ENCODE measurements at regions not wholly inside any gene's neighbourhood (a gene's known extent, or its start where the extent isn't known, plus 50 kb on each side); places are given as distances from the start of the nearest gene placed in this dataset.

DNA sequence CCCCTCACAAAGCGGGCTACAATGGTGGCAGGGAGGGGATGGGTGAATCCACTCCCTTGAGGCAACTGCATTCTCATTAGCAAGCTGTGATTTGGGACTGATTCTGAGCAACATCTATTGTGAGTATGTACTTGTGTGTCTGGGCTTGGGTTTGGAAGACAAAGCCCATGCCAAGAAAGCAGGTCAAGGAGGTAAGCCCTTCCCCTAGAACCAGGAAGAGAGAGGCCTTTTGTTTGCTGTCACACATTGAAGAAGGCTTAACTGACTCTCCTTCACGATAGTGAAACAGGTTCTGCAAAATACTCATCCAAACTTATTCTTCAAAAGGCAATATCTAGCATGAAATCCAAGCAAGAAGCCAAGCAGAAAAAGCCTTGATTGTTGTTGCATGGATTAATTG is 403.1 kb upstream of the ID4 start:
- no peak for TF ChIP-seq CEBPB (IDR thresholded peaks at IDR 0.05)
- TF ChIP-seq, protein P1, sequence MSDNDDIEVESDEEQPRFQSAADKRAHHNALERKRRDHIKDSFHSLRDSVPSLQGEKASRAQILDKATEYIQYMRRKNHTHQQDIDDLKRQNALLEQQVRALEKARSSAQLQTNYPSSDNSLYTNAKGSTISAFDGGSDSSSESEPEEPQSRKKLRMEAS (IDR thresholded peaks at IDR 0.05): no peak
- TF ChIP-seq, protein P2, sequence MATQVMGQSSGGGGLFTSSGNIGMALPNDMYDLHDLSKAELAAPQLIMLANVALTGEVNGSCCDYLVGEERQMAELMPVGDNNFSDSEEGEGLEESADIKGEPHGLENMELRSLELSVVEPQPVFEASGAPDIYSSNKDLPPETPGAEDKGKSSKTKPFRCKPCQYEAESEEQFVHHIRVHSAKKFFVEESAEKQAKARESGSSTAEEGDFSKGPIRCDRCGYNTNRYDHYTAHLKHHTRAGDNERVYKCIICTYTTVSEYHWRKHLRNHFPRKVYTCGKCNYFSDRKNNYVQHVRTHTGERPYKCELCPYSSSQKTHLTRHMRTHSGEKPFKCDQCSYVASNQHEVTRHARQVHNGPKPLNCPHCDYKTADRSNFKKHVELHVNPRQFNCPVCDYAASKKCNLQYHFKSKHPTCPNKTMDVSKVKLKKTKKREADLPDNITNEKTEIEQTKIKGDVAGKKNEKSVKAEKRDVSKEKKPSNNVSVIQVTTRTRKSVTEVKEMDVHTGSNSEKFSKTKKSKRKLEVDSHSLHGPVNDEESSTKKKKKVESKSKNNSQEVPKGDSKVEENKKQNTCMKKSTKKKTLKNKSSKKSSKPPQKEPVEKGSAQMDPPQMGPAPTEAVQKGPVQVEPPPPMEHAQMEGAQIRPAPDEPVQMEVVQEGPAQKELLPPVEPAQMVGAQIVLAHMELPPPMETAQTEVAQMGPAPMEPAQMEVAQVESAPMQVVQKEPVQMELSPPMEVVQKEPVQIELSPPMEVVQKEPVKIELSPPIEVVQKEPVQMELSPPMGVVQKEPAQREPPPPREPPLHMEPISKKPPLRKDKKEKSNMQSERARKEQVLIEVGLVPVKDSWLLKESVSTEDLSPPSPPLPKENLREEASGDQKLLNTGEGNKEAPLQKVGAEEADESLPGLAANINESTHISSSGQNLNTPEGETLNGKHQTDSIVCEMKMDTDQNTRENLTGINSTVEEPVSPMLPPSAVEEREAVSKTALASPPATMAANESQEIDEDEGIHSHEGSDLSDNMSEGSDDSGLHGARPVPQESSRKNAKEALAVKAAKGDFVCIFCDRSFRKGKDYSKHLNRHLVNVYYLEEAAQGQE (IDR thresholded peaks at IDR 0.05; ENCODE audit: low read depth): no peak
- TF ChIP-seq RAD21 (IDR thresholded peaks at IDR 0.05; ENCODE audit: low read depth): no peak
- no peak for TF ChIP-seq FOXM1 (IDR thresholded peaks at IDR 0.05; ENCODE audit: borderline replicate concordance, low read depth)
- no peak for TF ChIP-seq EP300 (IDR thresholded peaks at IDR 0.05; ENCODE audit: borderline replicate concordance)
- no peak for TF ChIP-seq TEAD4 (IDR thresholded peaks at IDR 0.05)
- no peak for TF ChIP-seq TAF1 (IDR thresholded peaks at IDR 0.05; ENCODE audit: low read depth)
- TF ChIP-seq CREB1 (IDR thresholded peaks at IDR 0.05; ENCODE audit: low read depth): no peak
- no peak for TF ChIP-seq NFIC (IDR thresholded peaks at IDR 0.05)
- no peak for TF ChIP-seq EGR1 (IDR thresholded peaks at IDR 0.05)
- no peak for TF ChIP-seq YY1 (IDR thresholded peaks at IDR 0.05; ENCODE audit: low read depth)
- TF ChIP-seq, protein P3, sequence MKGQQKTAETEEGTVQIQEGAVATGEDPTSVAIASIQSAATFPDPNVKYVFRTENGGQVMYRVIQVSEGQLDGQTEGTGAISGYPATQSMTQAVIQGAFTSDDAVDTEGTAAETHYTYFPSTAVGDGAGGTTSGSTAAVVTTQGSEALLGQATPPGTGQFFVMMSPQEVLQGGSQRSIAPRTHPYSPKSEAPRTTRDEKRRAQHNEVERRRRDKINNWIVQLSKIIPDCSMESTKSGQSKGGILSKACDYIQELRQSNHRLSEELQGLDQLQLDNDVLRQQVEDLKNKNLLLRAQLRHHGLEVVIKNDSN (IDR thresholded peaks at IDR 0.05): no peak
- no peak for TF ChIP-seq ZBTB7A (IDR thresholded peaks at IDR 0.05; ENCODE audit: low read depth)
